ENCODE measurements at regions not wholly inside any gene's neighbourhood (a gene's known extent, or its start where the extent isn't known, plus 50 kb on each side); places are given as distances from the start of the nearest gene placed in this dataset.

DNA sequence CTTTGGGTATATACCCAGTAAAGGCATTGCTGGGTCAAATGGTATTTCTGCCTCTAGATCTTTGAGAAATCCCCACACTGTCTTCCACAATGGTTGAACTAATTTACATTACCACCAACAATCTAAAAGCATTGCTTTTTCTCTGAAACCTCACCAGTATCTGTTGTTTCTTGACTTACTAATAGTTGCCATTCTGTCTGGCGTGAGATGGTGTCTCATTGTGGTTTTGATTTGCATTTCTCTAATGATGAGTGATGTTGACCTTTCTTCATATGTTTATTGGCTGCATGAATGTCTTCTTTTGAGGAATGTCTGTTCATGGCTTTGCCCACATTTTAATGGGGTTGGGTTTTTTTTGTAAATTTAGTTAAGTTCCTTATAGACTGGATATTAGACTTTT is 382.6 kb upstream of the ZNF804A start:
- no peak for DNase-seq (ENCODE audit: low read depth)
- no peak for FAIRE-seq
- Histone ChIP-seq H3K4me3 (ENCODE audit: low read depth, low read length) (no peak overlapping the region), H3K27me3 (ENCODE audit: control insufficient read depth, insufficient read depth, low read length) (no peaks in the 10 kb centered on the region), H3K36me3 (ENCODE audit: control insufficient read depth, insufficient read depth, low read length) (no peaks in the 10 kb centered on the region)
- TF ChIP-seq, protein P1, sequence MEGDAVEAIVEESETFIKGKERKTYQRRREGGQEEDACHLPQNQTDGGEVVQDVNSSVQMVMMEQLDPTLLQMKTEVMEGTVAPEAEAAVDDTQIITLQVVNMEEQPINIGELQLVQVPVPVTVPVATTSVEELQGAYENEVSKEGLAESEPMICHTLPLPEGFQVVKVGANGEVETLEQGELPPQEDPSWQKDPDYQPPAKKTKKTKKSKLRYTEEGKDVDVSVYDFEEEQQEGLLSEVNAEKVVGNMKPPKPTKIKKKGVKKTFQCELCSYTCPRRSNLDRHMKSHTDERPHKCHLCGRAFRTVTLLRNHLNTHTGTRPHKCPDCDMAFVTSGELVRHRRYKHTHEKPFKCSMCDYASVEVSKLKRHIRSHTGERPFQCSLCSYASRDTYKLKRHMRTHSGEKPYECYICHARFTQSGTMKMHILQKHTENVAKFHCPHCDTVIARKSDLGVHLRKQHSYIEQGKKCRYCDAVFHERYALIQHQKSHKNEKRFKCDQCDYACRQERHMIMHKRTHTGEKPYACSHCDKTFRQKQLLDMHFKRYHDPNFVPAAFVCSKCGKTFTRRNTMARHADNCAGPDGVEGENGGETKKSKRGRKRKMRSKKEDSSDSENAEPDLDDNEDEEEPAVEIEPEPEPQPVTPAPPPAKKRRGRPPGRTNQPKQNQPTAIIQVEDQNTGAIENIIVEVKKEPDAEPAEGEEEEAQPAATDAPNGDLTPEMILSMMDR (IDR thresholded peaks at IDR 0.05; ENCODE audit: insufficient read depth, low read length, severe bottlenecking), result no peak

GRCh38 chr2:184256611-184257010 is 341.7 kb upstream of the ZNF804A start:
- DNase-seq (ENCODE audit: low read depth) (no peak), FAIRE-seq (no peak)
- Histone ChIP-seq H3K4me3 (ENCODE audit: low read depth, low read length) (no peak overlapping the region), H3K27me3 (ENCODE audit: control insufficient read depth, insufficient read depth, low read length) (no peaks in the 10 kb centered on the region), H3K36me3 (ENCODE audit: control insufficient read depth, insufficient read depth, low read length) (no peaks in the 10 kb centered on the region)
- TF ChIP-seq, protein P1 (IDR thresholded peaks at IDR 0.05; ENCODE audit: insufficient read depth, low read length, severe bottlenecking), result no peak

- H3K27me3 ChIP-seq (ENCODE audit: control insufficient read depth, insufficient read depth, low read length), result no peaks in the 10 kb centered on the region
- H3K4me3 ChIP-seq (ENCODE audit: low read depth, low read length), result no peak overlapping the region
- TF ChIP-seq, protein P1 (IDR thresholded peaks at IDR 0.05; ENCODE audit: insufficient read depth, low read length, severe bottlenecking), result no peak
- DNase-seq (ENCODE audit: low read depth) (no peak), FAIRE-seq (no peak)
- no peaks in the 10 kb centered on the region for H3K36me3 ChIP-seq (ENCODE audit: control insufficient read depth, insufficient read depth, low read length)
Measured at GRCh38 chr2:184261331-184261730, 337.0 kb upstream of the ZNF804A start.

- TF ChIP-seq, protein P1 (IDR thresholded peaks at IDR 0.05; ENCODE audit: insufficient read depth, low read length, severe bottlenecking), result no peak
- DNase-seq (ENCODE audit: low read depth) (no peak), FAIRE-seq (no peak)
- Histone ChIP-seq H3K36me3 (ENCODE audit: control insufficient read depth, insufficient read depth, low read length) (no peaks in the 10 kb centered on the region), H3K4me3 (ENCODE audit: low read depth, low read length) (no peak overlapping the region), H3K27me3 (ENCODE audit: control insufficient read depth, insufficient read depth, low read length) (no peaks in the 10 kb centered on the region)
Measured at GRCh38 chr2:184261818-184262217, 336.5 kb upstream of the ZNF804A start.

GRCh38 chr2:184268900-184269477 is 329.3 kb upstream of the ZNF804A start:
- TF ChIP-seq, protein P1 (IDR thresholded peaks at IDR 0.05; ENCODE audit: insufficient read depth, low read length, severe bottlenecking), result no peak
- no peak for DNase-seq (ENCODE audit: low read depth)

DNA sequence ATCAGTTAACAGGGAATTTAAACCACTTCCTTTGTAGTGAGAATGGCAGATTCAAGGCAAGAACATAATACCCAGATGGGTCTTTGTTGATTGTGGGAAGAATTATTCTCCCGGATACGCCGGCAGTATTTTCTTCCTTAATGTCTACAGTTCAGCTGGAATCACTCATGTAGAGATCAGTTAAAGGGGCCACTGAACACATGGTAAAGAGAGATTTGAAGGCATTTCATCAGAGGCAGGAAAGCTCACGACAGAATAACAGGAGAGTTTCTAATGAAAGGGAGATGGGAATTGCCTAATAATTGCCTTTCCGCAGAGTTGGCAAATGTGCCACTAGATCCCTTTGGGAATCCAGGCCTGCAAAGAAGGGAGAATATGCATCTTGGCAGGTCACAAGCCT is 327.7 kb upstream of the ZNF804A start:
- Histone ChIP-seq H3K27me3 (ENCODE audit: control insufficient read depth, insufficient read depth, low read length) (no peaks in the 10 kb centered on the region), H3K4me3 (ENCODE audit: low read depth, low read length) (no peak overlapping the region), H3K36me3 (ENCODE audit: control insufficient read depth, insufficient read depth, low read length) (no peaks in the 10 kb centered on the region)
- no peak for DNase-seq (ENCODE audit: low read depth)
- TF ChIP-seq, protein P1 (IDR thresholded peaks at IDR 0.05; ENCODE audit: insufficient read depth, low read length, severe bottlenecking), result no peak
- no peak for FAIRE-seq

More at GRCh38 chr2:184268900-184269477, 329.3 kb upstream of the ZNF804A start:
- H3K4me3 ChIP-seq (ENCODE audit: low read depth, low read length), result no peak overlapping the region
- no peaks in the 10 kb centered on the region for H3K27me3 ChIP-seq (ENCODE audit: control insufficient read depth, insufficient read depth, low read length)
- H3K36me3 ChIP-seq (ENCODE audit: control insufficient read depth, insufficient read depth, low read length), result no peaks in the 10 kb centered on the region
- FAIRE-seq, result no peak

All from bronchial epithelial cell (primary cell).